ENCODE measurements at regions not wholly inside any gene's neighbourhood (a gene's known extent, or its start where the extent isn't known, plus 50 kb on each side); places are given as distances from the start of the nearest gene placed in this dataset.

DNA sequence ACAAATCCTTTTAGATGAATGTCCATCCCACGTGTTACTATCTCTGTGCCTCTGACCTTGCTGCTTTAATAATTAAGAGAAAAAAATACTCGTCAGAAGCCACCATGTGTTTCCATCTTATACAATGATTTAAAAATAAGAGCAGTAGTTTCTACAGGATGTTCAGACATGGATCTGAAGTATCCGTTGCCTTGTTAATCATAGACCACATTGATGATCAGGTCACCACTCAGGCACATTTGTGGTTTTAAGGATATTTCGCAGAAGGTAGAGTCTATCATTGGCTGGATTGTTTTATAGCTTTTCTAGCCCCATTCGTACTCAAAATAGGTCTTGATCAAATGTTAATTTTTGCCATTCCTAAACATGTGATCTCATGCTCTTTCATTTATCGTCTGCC lies 710.0 kb upstream of the ARGLU1 start:
- TF ChIP-seq, protein P1, sequence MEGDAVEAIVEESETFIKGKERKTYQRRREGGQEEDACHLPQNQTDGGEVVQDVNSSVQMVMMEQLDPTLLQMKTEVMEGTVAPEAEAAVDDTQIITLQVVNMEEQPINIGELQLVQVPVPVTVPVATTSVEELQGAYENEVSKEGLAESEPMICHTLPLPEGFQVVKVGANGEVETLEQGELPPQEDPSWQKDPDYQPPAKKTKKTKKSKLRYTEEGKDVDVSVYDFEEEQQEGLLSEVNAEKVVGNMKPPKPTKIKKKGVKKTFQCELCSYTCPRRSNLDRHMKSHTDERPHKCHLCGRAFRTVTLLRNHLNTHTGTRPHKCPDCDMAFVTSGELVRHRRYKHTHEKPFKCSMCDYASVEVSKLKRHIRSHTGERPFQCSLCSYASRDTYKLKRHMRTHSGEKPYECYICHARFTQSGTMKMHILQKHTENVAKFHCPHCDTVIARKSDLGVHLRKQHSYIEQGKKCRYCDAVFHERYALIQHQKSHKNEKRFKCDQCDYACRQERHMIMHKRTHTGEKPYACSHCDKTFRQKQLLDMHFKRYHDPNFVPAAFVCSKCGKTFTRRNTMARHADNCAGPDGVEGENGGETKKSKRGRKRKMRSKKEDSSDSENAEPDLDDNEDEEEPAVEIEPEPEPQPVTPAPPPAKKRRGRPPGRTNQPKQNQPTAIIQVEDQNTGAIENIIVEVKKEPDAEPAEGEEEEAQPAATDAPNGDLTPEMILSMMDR (IDR thresholded peaks at IDR 0.05; ENCODE audit: low read depth, low read length, missing control alignments): no peak
- no peak for DNase-seq (ENCODE audit: low read depth)
- in situ Hi-C loops (cut with HindIII; ENCODE audit: low sequenced_read_pairs): no loop called here
- no peak overlapping the region for H3K4me3 ChIP-seq (ENCODE audit: low read depth, low read length)

DNA sequence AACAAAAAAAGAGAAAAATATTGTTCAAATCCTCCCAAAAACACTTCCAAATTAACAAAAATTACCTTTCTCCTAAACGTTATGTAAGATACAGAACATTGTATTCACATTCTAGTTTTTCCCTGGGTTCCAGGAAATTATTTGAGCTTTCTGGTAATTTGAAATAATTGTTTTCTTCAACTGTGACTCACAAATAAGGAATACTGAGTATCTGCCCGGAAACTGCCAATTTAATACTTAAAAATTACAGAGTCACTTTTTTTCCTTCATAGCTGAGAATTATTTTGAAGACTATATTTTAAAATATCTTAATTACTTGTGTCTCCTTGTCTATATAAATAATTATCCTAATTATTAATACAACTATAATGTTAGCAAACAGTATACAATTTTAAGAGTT lies 709.0 kb upstream of the ARGLU1 start:
- in situ Hi-C loops (cut with HindIII; ENCODE audit: low sequenced_read_pairs): no loop called here
- TF ChIP-seq, protein P1 (IDR thresholded peaks at IDR 0.05; ENCODE audit: low read depth, low read length, missing control alignments): no peak
- no peak overlapping the region for H3K4me3 ChIP-seq (ENCODE audit: low read depth, low read length)
- DNase-seq (ENCODE audit: low read depth): no peak

DNA sequence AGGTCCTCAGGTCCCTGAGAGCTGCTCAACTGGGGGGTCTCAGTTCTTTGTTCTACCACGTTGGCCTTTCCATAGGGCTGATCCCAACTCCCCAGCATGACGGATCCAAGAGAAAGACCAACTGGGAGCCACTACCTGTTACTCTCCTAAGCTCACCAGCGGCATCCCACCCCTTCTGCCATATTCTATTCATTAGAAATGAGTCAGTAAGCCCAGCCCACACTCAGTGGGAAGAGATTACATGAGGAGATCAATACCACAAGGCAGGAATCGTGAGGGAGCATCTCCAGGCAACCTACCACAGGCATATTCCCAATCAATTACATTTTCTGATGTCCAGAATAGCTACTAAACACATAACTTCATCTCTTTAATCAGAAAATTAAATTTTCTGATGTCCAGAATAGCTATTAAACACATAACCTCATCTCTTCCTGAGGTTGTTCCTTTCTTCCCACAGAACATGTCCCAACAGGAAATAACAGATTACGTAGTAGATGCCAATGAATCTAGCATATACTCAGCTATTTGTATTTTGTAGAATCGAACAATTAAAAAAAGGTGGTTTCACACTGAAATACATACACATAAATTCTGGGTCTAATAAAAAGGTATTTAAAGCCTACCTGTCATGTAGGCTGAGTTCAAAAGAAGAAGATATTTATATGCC lies 708.1 kb upstream of the ARGLU1 start:
- TF ChIP-seq, protein P1 (IDR thresholded peaks at IDR 0.05; ENCODE audit: low read depth, low read length, missing control alignments): no peak
- in situ Hi-C loops (cut with HindIII; ENCODE audit: low sequenced_read_pairs): no loop called here
- no peak for DNase-seq (ENCODE audit: low read depth)

DNA sequence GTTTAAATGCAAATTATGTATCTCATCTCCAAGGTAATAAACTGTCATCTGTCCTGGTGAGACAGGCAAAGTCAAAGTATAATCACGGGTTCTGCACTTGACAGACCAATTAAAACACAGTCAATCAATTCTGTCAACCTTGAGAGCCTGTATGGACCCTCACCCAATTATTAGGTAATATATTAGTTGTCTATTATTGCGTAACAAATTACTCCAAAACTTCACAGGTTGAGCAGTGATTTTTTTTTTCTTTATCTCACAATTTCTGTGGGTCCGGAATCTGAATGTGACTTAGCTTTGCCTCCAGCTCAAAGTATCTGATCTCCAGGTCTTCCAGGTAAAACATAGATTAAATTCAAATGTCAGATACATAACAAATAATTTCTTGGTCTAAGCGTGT lies 707.4 kb upstream of the ARGLU1 start:
- in situ Hi-C loops (cut with HindIII; ENCODE audit: low sequenced_read_pairs): no loop called here
- TF ChIP-seq, protein P1 (IDR thresholded peaks at IDR 0.05; ENCODE audit: low read depth, low read length, missing control alignments): no peak
- H3K4me3 ChIP-seq (ENCODE audit: low read depth, low read length): no peak overlapping the region
- no peak for DNase-seq (ENCODE audit: low read depth)

More for the DNA sequence above, 708.1 kb upstream of the ARGLU1 start:
- no peak overlapping the region for H3K4me3 ChIP-seq (ENCODE audit: low read depth, low read length)

DNA sequence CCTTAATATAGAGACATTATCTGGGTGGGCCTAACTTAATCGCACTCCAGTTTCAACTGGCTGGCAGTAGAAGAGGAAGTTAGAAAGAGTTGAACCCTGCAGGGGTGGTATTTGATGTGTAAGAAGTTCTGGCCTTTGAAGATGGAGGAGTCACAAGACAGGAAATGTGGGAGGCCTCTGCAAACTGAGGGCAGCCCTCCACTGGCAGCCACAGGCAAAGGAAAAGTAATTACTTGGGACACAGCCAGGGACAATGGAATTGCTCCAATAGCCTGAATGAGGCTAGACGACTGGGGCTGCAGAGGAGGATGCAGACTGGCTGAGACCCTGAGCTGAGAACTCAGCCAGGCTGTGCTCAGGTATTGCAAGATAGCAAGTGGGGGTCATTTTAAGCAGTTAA lies 703.3 kb upstream of the ARGLU1 start:
- H3K4me3 ChIP-seq (ENCODE audit: low read depth, low read length): no peak overlapping the region
- TF ChIP-seq, protein P1 (IDR thresholded peaks at IDR 0.05; ENCODE audit: low read depth, low read length, missing control alignments): no peak
- in situ Hi-C loops (cut with HindIII; ENCODE audit: low sequenced_read_pairs): no loop called here
- DNase-seq (ENCODE audit: low read depth): peak; percentile 52

DNA sequence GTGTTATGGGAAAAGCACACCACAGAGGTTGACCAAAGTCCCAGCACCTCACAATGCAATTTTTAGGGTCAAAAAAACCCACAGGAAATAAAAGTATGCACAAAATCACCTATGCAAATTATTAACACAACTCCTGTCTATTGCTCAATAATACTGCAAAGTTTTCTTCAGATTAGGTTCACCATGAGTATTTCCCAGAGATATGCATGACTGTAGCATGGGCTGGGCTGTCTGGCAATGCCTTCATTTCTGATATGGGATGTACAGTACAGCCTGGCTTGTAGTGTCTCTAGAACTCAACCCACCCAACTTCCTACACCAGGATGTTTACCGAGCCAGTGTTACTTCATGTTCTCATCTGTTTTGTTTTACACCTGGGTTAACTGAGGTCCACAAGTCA lies 698.7 kb upstream of the ARGLU1 start:
- no peak for DNase-seq (ENCODE audit: low read depth)

More for the DNA sequence above, 698.7 kb upstream of the ARGLU1 start:
- in situ Hi-C loops (cut with HindIII; ENCODE audit: low sequenced_read_pairs): no loop called here
- no peak overlapping the region for H3K4me3 ChIP-seq (ENCODE audit: low read depth, low read length)
- TF ChIP-seq, protein P1 (IDR thresholded peaks at IDR 0.05; ENCODE audit: low read depth, low read length, missing control alignments): no peak

Measured in astrocyte of the cerebellum (primary cell).